Pancreas (tissue), 10 donors: ENCODE measurements at regions not wholly inside any gene's neighbourhood (a gene's known extent, or its start where the extent isn't known, plus 50 kb on each side); places are given as distances from the start of the nearest gene placed in this dataset.

Experiments
- ATAC-seq, 4 donors: fragments of 200-7000 bp; cut with Tn5 transposase; one replicate each; pipeline versions ENCODE4 v1.8.0 to v1.9.1; 2020; ENCODE audit warnings: mild to moderate bottlenecking in 4 of 4, moderate library complexity in 4 of 4
- DNase-seq, 6 donors: peaks; one replicate each; pipeline ENCODE4 v3.0.0-alpha.2; 2020
- FAIRE-seq: peaks from 2 replicates; lab custom pipeline; 2012; peaks lifted over from hg19 to GRCh38; lab: Jason Lieb, UNC
- H3K27ac ChIP-seq, 4 donors: fragments of 200-600 bp; sonication (generic); 1 replicate in 3 of 4; 2 replicates in 1 of 4; pipeline versions ENCODE4 v1.5.0 to v1.8.0; 2020
- H3K27me3 ChIP-seq, 4 donors: fragments of 200-600 bp; one replicate each; pipeline ENCODE4 v1.8.0; 2021
- H3K36me3 ChIP-seq, 3 donors: fragments of 200-600 bp; sonication (generic) in 1 of 3; one replicate each; pipeline versions ENCODE4 v1.5.0 to v1.8.0; 2020 to 2021
- H3K4me1 ChIP-seq, 3 donors: fragments of 200-600 bp; one replicate each; pipeline ENCODE4 v1.8.0; 2021
- H3K4me3 ChIP-seq, 4 donors: fragments of 200-600 bp; sonication (generic) in 2 of 4; one replicate each; pipeline versions ENCODE4 v1.5.0 to v1.8.0; 2020 to 2021
- H3K9me3 ChIP-seq, 4 donors: fragments of 200-600 bp; one replicate each; pipeline ENCODE4 v1.8.0; 2021
- CTCF ChIP-seq, 4 donors: fragments of 200-600 bp; sonication (generic) in 3 of 4; IDR thresholded peaks; one replicate each; pipeline versions ENCODE4 v1.5.0 to v1.8.0; 2021; ENCODE audit warnings: antibody characterized with exemption in 4 of 4
- WGBS, 2 donors: extraction: QIAGEN DNeasy Blood & Tissue Kit; methylation state at CpG; one replicate each; pipeline ENCODE4 v1.1.7; 2013; 5-methylcytosine and 5-hydroxymethylcytosine counted together
- intact Hi-C, 3 donors: fragments of 100-400 bp; cut with DNase I; formaldehyde crosslinking; loops; one replicate each; pipeline versions ENCODE4 v1.11.1 to v1.14.2; 2022
- donor health status: healthy with polysubstance abuse.
- donor health status: DM: no; HTN: no; CAD: no; lungs with moderate emphysema.
- donor health status: DM: no; HTN: no; CAD: no.
- donor health status: control.
- donor health status: control.
- donor health status: Bipolar disorder and iron deficiency.
- donor health status: DM: yes; HTN: yes; CAD: no.
- donor health status: DM: no; HTN: no; CAD: no.
- donor health status: DM: no; HTN: no; CAD: no.
- donor health status: DM: yes; HTN: yes; CAD: no.

- 52 to 53% methylated on average over 3 of the region's 3 CpGs for WGBS, 2 donors
- no peak for TF ChIP-seq CTCF (IDR thresholded peaks at IDR 0.05)
- H3K4me1 ChIP-seq, result peaks cover 21 to 27% (median 25%) of the 10 kb centered on the region in 3 donors
- intact Hi-C loops, result no loop called here
- DNase-seq (no peak), ATAC-seq (no peak), FAIRE-seq (no peak)
- no peaks in the 10 kb centered on the region for H3K9me3 ChIP-seq
- no peaks in the 10 kb centered on the region for H3K27me3 ChIP-seq
- no peaks in the 10 kb centered on the region for H3K36me3 ChIP-seq
- no peak overlapping the region for H3K4me3 ChIP-seq
- no peak overlapping the region for H3K27ac ChIP-seq
Observed at GRCh38 chr15:39359771-39360170, 221.1 kb upstream of the THBS1 start.

- intact Hi-C loops, result no loop called here
- no peaks in the 10 kb centered on the region for H3K27me3 ChIP-seq
- no peak for TF ChIP-seq CTCF (IDR thresholded peaks at IDR 0.05)
- H3K27ac ChIP-seq, result no peak overlapping the region
- H3K4me1 ChIP-seq, result peaks cover 21 to 27% (median 25%) of the 10 kb centered on the region in 3 donors
- FAIRE-seq, result no peak
- 28 to 41% methylated on average over 2 of the region's 2 CpGs for WGBS, 2 donors
- H3K36me3 ChIP-seq, result no peaks in the 10 kb centered on the region
- DNase-seq, result peak in 1 of 6 donors; percentile 9
- no peaks in the 10 kb centered on the region for H3K9me3 ChIP-seq
- ATAC-seq, result peak in 2 of 4 donors; percentile 5 to 21
- no peak overlapping the region for H3K4me3 ChIP-seq
Observed at GRCh38 chr15:39360452-39360851, 220.4 kb upstream of the THBS1 start.

GRCh38 chr15:39361497-39361896 lies 219.4 kb upstream of the THBS1 start:
- intact Hi-C loops, result no loop called here
- H3K36me3 ChIP-seq, result no peaks in the 10 kb centered on the region
- no peak overlapping the region for H3K4me3 ChIP-seq
- 95 to 98% methylated on average over 3 of the region's 3 CpGs for WGBS, 2 donors
- H3K27ac ChIP-seq, result no peak overlapping the region
- FAIRE-seq, result no peak
- H3K4me1 ChIP-seq, result peaks cover 21 to 27% (median 25%) of the 10 kb centered on the region in 3 donors
- TF ChIP-seq CTCF (IDR thresholded peaks at IDR 0.05), result no peak
- ATAC-seq, result no peak
- DNase-seq, result no peak
- no peaks in the 10 kb centered on the region for H3K9me3 ChIP-seq
- no peaks in the 10 kb centered on the region for H3K27me3 ChIP-seq

GRCh38 chr15:39362821-39363561 lies 217.9 kb upstream of the THBS1 start:
- no peak for ATAC-seq
- Histone ChIP-seq H3K36me3 (no peaks in the 10 kb centered on the region), H3K27me3 (no peaks in the 10 kb centered on the region), H3K9me3 (no peaks in the 10 kb centered on the region), H3K27ac (no peak overlapping the region), H3K4me3 (no peak overlapping the region), H3K4me1 (peaks cover 15 to 20% (median 17%) of the 10 kb centered on the region in 3 donors)
- FAIRE-seq, result no peak
- no peak for DNase-seq
- 93% methylated on average over 8 of the region's 8 CpGs for WGBS, 2 donors
- TF ChIP-seq CTCF (IDR thresholded peaks at IDR 0.05), result no peak
- intact Hi-C loops, result no loop called here
